Spleen (tissue), 11 donors: ENCODE measurements at regions not wholly inside any gene's neighbourhood (a gene's known extent, or its start where the extent isn't known, plus 50 kb on each side); places are given as distances from the start of the nearest gene placed in this dataset.

Experiments used
- DNase-seq: peaks from one replicate; pipeline ENCODE4 v3.0.0-alpha.2; 2020
- H3K27ac ChIP-seq, 8 donors: fragments of 200-600 bp; sonication (generic) in 7 of 8; 1 replicate in 4 of 8; 2 replicates in 4 of 8; pipeline versions ENCODE4 v1.5.0 to v1.8.0; 2016 to 2021; ENCODE audit warnings: inconsistent platforms in 4 of 8, mild to moderate bottlenecking in 4 of 8, moderate library complexity in 1 of 8
- H3K27me3 ChIP-seq, 7 donors: fragments of 200-600 bp; sonication (generic) in 6 of 7; replicated peaks in 1 of 7; 1 replicate in 4 of 7; 2 replicates in 3 of 7; pipeline versions ENCODE4 v1.5.0 to v1.8.0; 2016 to 2021; ENCODE audit warnings: inconsistent platforms in 3 of 7, mild to moderate bottlenecking in 1 of 7
- H3K36me3 ChIP-seq, 6 donors: fragments of 200-600 bp; sonication (generic) in 5 of 6; 1 replicate in 4 of 6; 2 replicates in 2 of 6; pipeline versions ENCODE4 v1.5.0 to v1.8.0; 2016 to 2021; ENCODE audit warnings: inconsistent platforms in 2 of 6
- H3K4me1 ChIP-seq, 6 donors: fragments of 200-600 bp; sonication (generic) in 5 of 6; 1 replicate in 3 of 6; 2 replicates in 3 of 6; pipeline versions ENCODE4 v1.5.0 to v1.8.0; 2016 to 2021; ENCODE audit warnings: inconsistent platforms in 3 of 6
- H3K4me3 ChIP-seq, 8 donors: fragments of 200-600 bp; sonication (generic) in 7 of 8; 1 replicate in 4 of 8; 2 replicates in 4 of 8; pipeline versions ENCODE4 v1.5.0 to v1.8.0; 2016 to 2021; ENCODE audit warnings: inconsistent platforms in 4 of 8, mild to moderate bottlenecking in 4 of 8, moderate library complexity in 2 of 8
- H3K9me3 ChIP-seq, 8 donors: fragments of 200-600 bp; sonication (generic) in 7 of 8; 1 replicate in 4 of 8; 2 replicates in 4 of 8; pipeline versions ENCODE4 v1.5.0 to v1.8.0; 2016 to 2021; ENCODE audit warnings: inconsistent platforms in 4 of 8
- CTCF ChIP-seq, 11 experiments: fragments of 200-600 bp in 7 of 11; fragments of 450-650 bp in 4 of 11; sonication (generic) in 4 of 11; IDR thresholded peaks in 8 of 11; conservative IDR thresholded peaks in 3 of 11; 1 replicate in 7 of 11; 2 replicates in 4 of 11; pipeline versions ENCODE4 v1.4.0 to v1.8.0; 2016 to 2021; ENCODE audit warnings: antibody characterized with exemption in 11 of 11, inconsistent platforms in 4 of 11, mild to moderate bottlenecking in 1 of 11
- POLR2A ChIP-seq, 3 donors: fragments of 450-650 bp; IDR thresholded peaks; one replicate each; pipeline ENCODE4 v1.5.1; 2017; ENCODE audit warnings: antibody characterized with exemption in 3 of 3, mild to moderate bottlenecking in 1 of 3
- POLR2AphosphoS5 ChIP-seq, 3 donors: sonication (generic); formaldehyde crosslinking; IDR thresholded peaks; one replicate each; pipeline ENCODE4 v1.5.1; 2017; ENCODE audit warnings: antibody characterized with exemption in 3 of 3
- WGBS, 5 donors: extraction: QIAGEN DNeasy Blood & Tissue Kit in 3 of 5; methylation state at CpG; one replicate each; pipeline versions ENCODE4 v1.1.5 to v1.1.7; 2013 to 2018; 5-methylcytosine and 5-hydroxymethylcytosine counted together
- intact Hi-C: fragments of 100-400 bp; cut with DNase I; formaldehyde crosslinking; loops from one replicate; pipeline ENCODE4 v1.15.0; 2023; ENCODE audit warnings: low total_unique reads
- donor health status: healthy with polysubstance abuse.
- donor health status: DM: no; HTN: no; CAD: no; lungs with moderate emphysema.
- donor health status: DM: no; HTN: no; CAD: no.
- donor health status: Bipolar disorder and iron deficiency.
- donor health status: healthy.
- donor health status: DM: no; HTN: no; CAD: no.
- donor health status: DM: yes; HTN: yes; CAD: no.

GRCh38 chr5:109981979-109982378, 292.3 kb downstream of the MAN2A1 start:
- Histone ChIP-seq H3K27me3 (no peaks in the 10 kb centered on the region), H3K4me1 (no peaks in the 10 kb centered on the region), H3K4me3 (no peak overlapping the region), H3K27ac (no peak overlapping the region), H3K9me3 (no peaks in the 10 kb centered on the region), H3K36me3 (no peaks in the 10 kb centered on the region)
- no peak for DNase-seq
- intact Hi-C loops, result no loop called here
- TF ChIP-seq POLR2A (IDR thresholded peaks at IDR 0.05) (no peak), CTCF (IDR thresholded peaks at IDR 0.05 in 8 of 11, conservative IDR thresholded peaks at IDR 0.05 in 3 of 11) (no peak), POLR2AphosphoS5 (IDR thresholded peaks at IDR 0.05) (no peak)

GRCh38 chr5:109982966-109983534, 293.3 kb downstream of the MAN2A1 start:
- DNase-seq, result no peak
- H3K27me3 ChIP-seq, result no peaks in the 10 kb centered on the region
- no peak overlapping the region for H3K4me3 ChIP-seq
- TF ChIP-seq POLR2A (IDR thresholded peaks at IDR 0.05) (no peak), POLR2AphosphoS5 (IDR thresholded peaks at IDR 0.05) (no peak), CTCF (IDR thresholded peaks at IDR 0.05 in 8 of 11, conservative IDR thresholded peaks at IDR 0.05 in 3 of 11) (no peak)
- no peaks in the 10 kb centered on the region for H3K36me3 ChIP-seq
- no peaks in the 10 kb centered on the region for H3K4me1 ChIP-seq
- intact Hi-C loops, result no loop called here
- WGBS, 5 donors, result 80 to 95% (median 86%) methylated on average over 3 of the region's 3 CpGs
- H3K27ac ChIP-seq, result no peak overlapping the region
- H3K9me3 ChIP-seq, result no peaks in the 10 kb centered on the region

- intact Hi-C loops, result no loop called here
- DNase-seq, result no peak
- Histone ChIP-seq H3K4me3 (no peak overlapping the region), H3K27me3 (no peaks in the 10 kb centered on the region), H3K9me3 (no peaks in the 10 kb centered on the region), H3K27ac (no peak overlapping the region), H3K4me1 (no peaks in the 10 kb centered on the region), H3K36me3 (no peaks in the 10 kb centered on the region)
- 82 to 91% (median 83%) methylated on average over 2 of the region's 2 CpGs for WGBS, 5 donors
- TF ChIP-seq POLR2A (IDR thresholded peaks at IDR 0.05), result no peak
Observed at GRCh38 chr5:109986726-109987125, 297.0 kb downstream of the MAN2A1 start.

GRCh38 chr5:109987355-109987754, 297.6 kb downstream of the MAN2A1 start:
- WGBS, 5 donors, result 0 to 6% (median 0%) methylated on average over 1 of the region's 1 CpG
- Histone ChIP-seq H3K4me3 (no peak overlapping the region), H3K36me3 (no peaks in the 10 kb centered on the region), H3K4me1 (no peaks in the 10 kb centered on the region), H3K27me3 (no peaks in the 10 kb centered on the region), H3K9me3 (no peaks in the 10 kb centered on the region), H3K27ac (no peak overlapping the region)
- no peak for DNase-seq
- intact Hi-C loops, result no loop called here
- TF ChIP-seq CTCF (IDR thresholded peaks at IDR 0.05 in 8 of 11, conservative IDR thresholded peaks at IDR 0.05 in 3 of 11), result no peak
- no peak for TF ChIP-seq POLR2A (IDR thresholded peaks at IDR 0.05)
- no peak for TF ChIP-seq POLR2AphosphoS5 (IDR thresholded peaks at IDR 0.05)

- intact Hi-C loops, result no loop called here
- Histone ChIP-seq H3K27ac (no peak overlapping the region), H3K4me3 (no peak overlapping the region), H3K9me3 (no peaks in the 10 kb centered on the region), H3K36me3 (no peaks in the 10 kb centered on the region), H3K27me3 (no peaks in the 10 kb centered on the region), H3K4me1 (no peaks in the 10 kb centered on the region)
- no peak for DNase-seq
- 63 to 77% (median 70%) methylated on average over 2 of the region's 2 CpGs for WGBS, 5 donors
- TF ChIP-seq CTCF (IDR thresholded peaks at IDR 0.05 in 8 of 11, conservative IDR thresholded peaks at IDR 0.05 in 3 of 11), result no peak
- no peak for TF ChIP-seq POLR2AphosphoS5 (IDR thresholded peaks at IDR 0.05)
- TF ChIP-seq POLR2A (IDR thresholded peaks at IDR 0.05), result no peak
Observed at GRCh38 chr5:109987970-109988369, 298.2 kb downstream of the MAN2A1 start.
